ENCODE measurements at regions not wholly inside any gene's neighbourhood (a gene's known extent, or its start where the extent isn't known, plus 50 kb on each side); places are given as distances from the start of the nearest gene placed in this dataset.

- intact Hi-C loops (cut with micrococcal nuclease): no loop called here
- POLR2A ChIA-PET: no interaction called here
- no peak for TF ChIP-seq CTCF (IDR thresholded peaks at IDR 0.05)
- ATAC-seq (no peak), DNase-seq (no peak)
- Mint-ChIP-seq H3K9me3 (no peaks in the 10 kb centered on the region), H3K36me3 (ENCODE audit: low read depth) (no peaks in the 10 kb centered on the region), H3K4me3 (no peak overlapping the region), H3K4me1 (ENCODE audit: low read depth) (no peaks in the 10 kb centered on the region), H3K27me3 (peaks cover 1% of the 10 kb centered on the region), H3K27ac (no peak overlapping the region)
- CTCF ChIA-PET: no interaction called here
Measured at GRCh38 chr10:131492211-131492857, 180.8 kb upstream of the TCERG1L start.

GRCh38 chr10:131493432-131493831, 181.9 kb upstream of the TCERG1L start:
- Mint-ChIP-seq H3K27me3 (peaks cover 1% of the 10 kb centered on the region), H3K4me3 (no peak overlapping the region), H3K36me3 (ENCODE audit: low read depth) (no peaks in the 10 kb centered on the region), H3K27ac (no peak overlapping the region), H3K4me1 (ENCODE audit: low read depth) (no peaks in the 10 kb centered on the region), H3K9me3 (no peaks in the 10 kb centered on the region)
- ATAC-seq (no peak), DNase-seq (no peak)
- ChIA-PET CTCF (no interaction called here), POLR2A (no interaction called here)
- TF ChIP-seq CTCF (IDR thresholded peaks at IDR 0.05): no peak
- intact Hi-C loops (cut with micrococcal nuclease): no loop called here

- POLR2A ChIA-PET: no interaction called here
- CTCF ChIA-PET: no interaction called here
- Mint-ChIP-seq H3K36me3 (ENCODE audit: low read depth) (no peaks in the 10 kb centered on the region), H3K4me3 (no peak overlapping the region), H3K27me3 (peaks cover 1% of the 10 kb centered on the region), H3K27ac (no peak overlapping the region), H3K9me3 (no peaks in the 10 kb centered on the region), H3K4me1 (ENCODE audit: low read depth) (no peaks in the 10 kb centered on the region)
- intact Hi-C loops (cut with micrococcal nuclease): no loop called here
- no peak for ATAC-seq
- no peak for DNase-seq
- TF ChIP-seq CTCF (IDR thresholded peaks at IDR 0.05): no peak
Measured at GRCh38 chr10:131494451-131494850, 182.9 kb upstream of the TCERG1L start.

GRCh38 chr10:131495224-131495623, 183.7 kb upstream of the TCERG1L start:
- CTCF ChIA-PET: no interaction called here
- TF ChIP-seq CTCF (IDR thresholded peaks at IDR 0.05): no peak
- no peak overlapping the region for H3K4me3 Mint-ChIP-seq
- POLR2A ChIA-PET: no interaction called here
- H3K27ac Mint-ChIP-seq: no peak overlapping the region
- no peaks in the 10 kb centered on the region for H3K4me1 Mint-ChIP-seq (ENCODE audit: low read depth)
- H3K9me3 Mint-ChIP-seq: no peaks in the 10 kb centered on the region
- intact Hi-C loops (cut with micrococcal nuclease): no loop called here
- ATAC-seq: no peak
- H3K27me3 Mint-ChIP-seq: peaks cover 1% of the 10 kb centered on the region
- no peaks in the 10 kb centered on the region for H3K36me3 Mint-ChIP-seq (ENCODE audit: low read depth)
- no peak for DNase-seq

- DNase-seq (no peak), ATAC-seq (no peak)
- Mint-ChIP-seq H3K9me3 (no peaks in the 10 kb centered on the region), H3K36me3 (ENCODE audit: low read depth) (no peaks in the 10 kb centered on the region), H3K4me3 (no peak overlapping the region), H3K4me1 (ENCODE audit: low read depth) (no peaks in the 10 kb centered on the region), H3K27me3 (peaks cover 1% of the 10 kb centered on the region), H3K27ac (no peak overlapping the region)
- ChIA-PET POLR2A (no interaction called here), CTCF (no interaction called here)
- TF ChIP-seq CTCF (IDR thresholded peaks at IDR 0.05): no peak
- intact Hi-C loops (cut with micrococcal nuclease): no loop called here
Measured at GRCh38 chr10:131495892-131496291, 184.4 kb upstream of the TCERG1L start.
